HepG2 (cell line): ENCODE measurements at regions not wholly inside any gene's neighbourhood (a gene's known extent, or its start where the extent isn't known, plus 50 kb on each side); places are given as distances from the start of the nearest gene placed in this dataset.
A peak's percentile ranks its signal among the peaks of the same experiment; 100 is the strongest.

ENCODE experiments used
- FOXA1 ChIP-seq, 2 experiments: fragments of 450-650 bp in 1 of 2; sonication (generic) in 1 of 2; formaldehyde crosslinking in 1 of 2; IDR thresholded peaks; 2 replicates each; pipeline versions ENCODE4 v1.4.0 to v1.6.1; 2016 to 2020; ENCODE audit warnings: missing genetic modification reagents in 1 of 2
- HDAC6 ChIP-seq: fragments of 200-600 bp; sonication (generic); IDR thresholded peaks from 2 replicates; pipeline ENCODE4 v1.7.0; 2017; ENCODE audit warnings: mild to moderate bottlenecking, antibody characterized with exemption, low read length, low read depth
- HNRNPL ChIP-seq: fragments of 200-400 bp; formaldehyde crosslinking; IDR thresholded peaks from 2 replicates; pipeline ENCODE4 v1.6.1; 2017; ENCODE audit warnings: mild to moderate bottlenecking, low read depth, low read length
- MAF1 ChIP-seq: sonication (generic); formaldehyde crosslinking; IDR thresholded peaks from 2 replicates; pipeline ENCODE4 v1.5.0; 2020; ENCODE audit warnings: missing genetic modification reagents, borderline replicate concordance
- MAZ ChIP-seq, 2 experiments: sonication (generic) in 1 of 2; formaldehyde crosslinking in 1 of 2; IDR thresholded peaks; 2 replicates each; pipeline versions ENCODE4 v1.5.0 to v1.6.1; 2012 to 2020; ENCODE audit warnings: low read depth in 2 of 2, mild to moderate bottlenecking in 2 of 2, borderline replicate concordance in 1 of 2, improper control_type of control experiment in 1 of 2, low read length in 1 of 2, missing genetic modification reagents in 1 of 2, moderate library complexity in 1 of 2
- MEF2D ChIP-seq: sonication (generic); formaldehyde crosslinking; IDR thresholded peaks from 2 replicates; pipeline ENCODE4 v1.5.1; 2020; ENCODE audit warnings: mild to moderate bottlenecking, missing genetic modification reagents
- MIER2 ChIP-seq: IDR thresholded peaks from 2 replicates; pipeline ENCODE4 v1.6.1; 2016; ENCODE audit warnings: missing biosample characterization, missing genetic modification reagents
- MIXL1 ChIP-seq: IDR thresholded peaks from 2 replicates; pipeline ENCODE4 v1.6.1; 2016
- MYC ChIP-seq: sonication (generic); formaldehyde crosslinking; IDR thresholded peaks from 2 replicates; pipeline ENCODE4 v1.9.0; 2021; ENCODE audit warnings: missing genetic modification reagents, borderline replicate concordance
- PHF5A ChIP-seq: IDR thresholded peaks from one replicate; pipeline ENCODE4 v1.6.1; 2018; ENCODE audit warnings: low read depth, missing genetic modification reagents; ENCODE audit not compliant: unreplicated experiment
- RBAK ChIP-seq: sonication (generic); formaldehyde crosslinking; IDR thresholded peaks from 2 replicates; pipeline ENCODE4 v1.5.1; 2020; ENCODE audit warnings: mild to moderate bottlenecking, missing genetic modification reagents
- RFXAP ChIP-seq: sonication (generic); formaldehyde crosslinking; IDR thresholded peaks from 2 replicates; pipeline ENCODE4 v1.4.0; 2020; ENCODE audit warnings: missing genetic modification reagents, borderline replicate concordance
- STAG1 ChIP-seq: sonication (generic); formaldehyde crosslinking; IDR thresholded peaks from 2 replicates; pipeline ENCODE4 v1.4.0; 2020; ENCODE audit warnings: missing genetic modification reagents
- TFAP4 ChIP-seq: sonication (generic); IDR thresholded peaks from 2 replicates; pipeline ENCODE4 v1.6.1; 2016; ENCODE audit warnings: low read depth, borderline replicate concordance
- TOE1 ChIP-seq: sonication (generic); formaldehyde crosslinking; IDR thresholded peaks from 2 replicates; pipeline ENCODE4 v1.4.0; 2020; ENCODE audit warnings: mild to moderate bottlenecking, missing genetic modification reagents
- ZKSCAN5 ChIP-seq: sonication (generic); formaldehyde crosslinking; IDR thresholded peaks from 2 replicates; pipeline ENCODE4 v1.5.1; 2020; ENCODE audit warnings: mild to moderate bottlenecking, missing genetic modification reagents
- ZNF382 ChIP-seq: sonication (generic); formaldehyde crosslinking; IDR thresholded peaks from 2 replicates; pipeline ENCODE4 v1.5.0; 2020; ENCODE audit warnings: missing genetic modification reagents, mild to moderate bottlenecking, borderline replicate concordance
- ZNF414 ChIP-seq: sonication (generic); formaldehyde crosslinking; IDR thresholded peaks from 2 replicates; pipeline ENCODE4 v1.5.0; 2020; ENCODE audit warnings: missing genetic modification reagents
- ZNF614 ChIP-seq: IDR thresholded peaks from 2 replicates; pipeline ENCODE4 v1.6.1; 2018; ENCODE audit warnings: missing biosample characterization, missing genetic modification reagents, inconsistent platforms, borderline replicate concordance
- ZNF788 ChIP-seq: sonication (generic); formaldehyde crosslinking; IDR thresholded peaks from 2 replicates; pipeline ENCODE4 v1.5.0; 2020; ENCODE audit warnings: mild to moderate bottlenecking, missing genetic modification reagents, borderline replicate concordance
- TF ChIP-seq, protein P1 (sequence below): IDR thresholded peaks from 2 replicates; pipeline ENCODE4 v1.6.1; 2012; ENCODE audit warnings: inconsistent platforms
- TF ChIP-seq, protein P2 (sequence below): sonication (generic); formaldehyde crosslinking; IDR thresholded peaks from 2 replicates; pipeline ENCODE4 v1.4.0; 2020; ENCODE audit warnings: missing genetic modification reagents
- TF ChIP-seq, protein P3 (sequence below): IDR thresholded peaks from 2 replicates; pipeline ENCODE4 v1.6.1; 2016; ENCODE audit warnings: missing biosample characterization, missing genetic modification reagents, low read depth

DNA sequence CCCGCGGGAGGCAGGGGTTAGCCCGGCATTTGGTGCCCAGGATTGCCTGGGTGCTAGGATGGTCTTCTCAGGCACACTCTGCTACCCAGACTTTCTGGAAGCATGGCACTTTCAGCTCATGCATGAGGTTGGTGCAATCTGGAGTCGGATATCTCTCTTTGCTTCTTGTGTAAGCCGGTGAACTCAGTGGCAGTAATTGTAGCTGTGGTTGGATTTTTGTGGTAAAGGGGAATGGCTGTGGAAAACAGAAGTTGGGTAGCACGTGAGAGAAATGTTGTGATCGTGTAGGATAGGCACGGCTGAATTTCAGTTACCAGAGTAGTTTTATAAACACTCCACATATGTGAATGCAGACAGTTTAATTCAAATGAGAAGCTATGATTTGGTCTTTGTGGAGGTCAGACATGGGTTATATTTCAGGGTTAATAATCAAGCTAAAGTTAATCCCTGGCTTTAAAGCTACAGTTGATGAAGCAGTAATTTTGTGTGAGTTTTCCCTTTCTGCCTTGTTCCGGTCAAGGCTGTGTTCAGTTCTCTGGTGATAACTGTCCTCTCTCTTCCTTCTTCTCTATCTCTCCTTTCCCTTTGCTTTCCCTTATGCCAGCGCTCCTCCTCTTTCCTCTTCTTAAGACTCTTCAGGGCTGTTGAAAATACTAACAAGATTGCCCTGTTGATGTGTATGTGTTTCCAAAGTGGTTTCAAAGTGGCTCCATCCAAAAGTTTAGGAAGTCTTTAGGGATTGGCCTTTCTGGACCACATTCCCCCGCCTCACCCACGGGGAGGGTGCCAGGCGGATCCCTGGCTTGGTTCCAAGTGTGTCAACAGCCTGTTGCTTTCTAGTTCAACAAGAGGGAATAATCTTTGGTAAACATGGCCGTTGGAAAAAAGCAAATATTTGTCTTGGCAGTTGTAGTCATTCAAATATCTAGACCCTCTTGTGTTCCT is 404.6 kb upstream of the C2CD4B start (continued):
- TF ChIP-seq MAF1 (0 out of 2 replicates have a peak, but pooled peaks have one; percentile 25), MEF2D (CRISPR knock-in tag) (peak; percentile 71), HNRNPL (no peak), ZNF414 (CRISPR knock-in tag) (peak; percentile 66; the same call in 1 of the 2 replicates), HDAC6 (no peak), MIER2 (CRISPR knock-in tag) (peak; percentile 48; the same call in 1 of the 2 replicates), RBAK (CRISPR knock-in tag) (no peak), FOXA1 (IDR thresholded peaks at IDR 0.05) (peak; percentile 99), FOXA1 (CRISPR knock-in tag; IDR thresholded peaks at IDR 0.05) (peak; percentile 100), MAZ (IDR thresholded peaks at IDR 0.05; ENCODE audit: borderline replicate concordance, low read depth, low read length) (0 out of 2 replicates have a peak, but pooled peaks have one; percentile 19), MAZ (CRISPR knock-in tag; IDR thresholded peaks at IDR 0.05; ENCODE audit: low read depth) (no peak), RFXAP (0 out of 2 replicates have a peak, but pooled peaks have one; percentile 33), ZNF614 (CRISPR knock-in tag) (0 out of 2 replicates have a peak, but pooled peaks have one; percentile 57), TOE1 (peak; percentile 40; the same call in 1 of the 2 replicates), STAG1 (CRISPR knock-in tag) (peak; percentile 7; the same call in 1 of the 2 replicates), ZNF382 (CRISPR knock-in tag) (no peak), ZNF788 (CRISPR knock-in tag) (peak; percentile 87; the same call in 1 of the 2 replicates), MIXL1 (CRISPR knock-in tag) (peak; percentile 91), ZKSCAN5 (no peak), PHF5A (CRISPR knock-in tag) (peak; percentile 58), TFAP4 (peak; percentile 73; the same call in 1 of the 2 replicates), MYC (peak; percentile 61; the same call in 1 of the 2 replicates)
- TF ChIP-seq, protein P1, sequence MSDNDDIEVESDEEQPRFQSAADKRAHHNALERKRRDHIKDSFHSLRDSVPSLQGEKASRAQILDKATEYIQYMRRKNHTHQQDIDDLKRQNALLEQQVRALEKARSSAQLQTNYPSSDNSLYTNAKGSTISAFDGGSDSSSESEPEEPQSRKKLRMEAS: peak; percentile 53; the same call in 1 of the 2 replicates
- TF ChIP-seq, protein P2, sequence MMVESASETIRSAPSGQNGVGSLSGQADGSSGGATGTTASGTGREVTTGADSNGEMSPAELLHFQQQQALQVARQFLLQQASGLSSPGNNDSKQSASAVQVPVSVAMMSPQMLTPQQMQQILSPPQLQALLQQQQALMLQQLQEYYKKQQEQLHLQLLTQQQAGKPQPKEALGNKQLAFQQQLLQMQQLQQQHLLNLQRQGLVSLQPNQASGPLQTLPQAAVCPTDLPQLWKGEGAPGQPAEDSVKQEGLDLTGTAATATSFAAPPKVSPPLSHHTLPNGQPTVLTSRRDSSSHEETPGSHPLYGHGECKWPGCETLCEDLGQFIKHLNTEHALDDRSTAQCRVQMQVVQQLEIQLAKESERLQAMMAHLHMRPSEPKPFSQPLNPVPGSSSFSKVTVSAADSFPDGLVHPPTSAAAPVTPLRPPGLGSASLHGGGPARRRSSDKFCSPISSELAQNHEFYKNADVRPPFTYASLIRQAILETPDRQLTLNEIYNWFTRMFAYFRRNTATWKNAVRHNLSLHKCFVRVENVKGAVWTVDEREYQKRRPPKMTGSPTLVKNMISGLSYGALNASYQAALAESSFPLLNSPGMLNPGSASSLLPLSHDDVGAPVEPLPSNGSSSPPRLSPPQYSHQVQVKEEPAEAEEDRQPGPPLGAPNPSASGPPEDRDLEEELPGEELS (CRISPR knock-in tag): peak; percentile 97
- TF ChIP-seq, protein P3, sequence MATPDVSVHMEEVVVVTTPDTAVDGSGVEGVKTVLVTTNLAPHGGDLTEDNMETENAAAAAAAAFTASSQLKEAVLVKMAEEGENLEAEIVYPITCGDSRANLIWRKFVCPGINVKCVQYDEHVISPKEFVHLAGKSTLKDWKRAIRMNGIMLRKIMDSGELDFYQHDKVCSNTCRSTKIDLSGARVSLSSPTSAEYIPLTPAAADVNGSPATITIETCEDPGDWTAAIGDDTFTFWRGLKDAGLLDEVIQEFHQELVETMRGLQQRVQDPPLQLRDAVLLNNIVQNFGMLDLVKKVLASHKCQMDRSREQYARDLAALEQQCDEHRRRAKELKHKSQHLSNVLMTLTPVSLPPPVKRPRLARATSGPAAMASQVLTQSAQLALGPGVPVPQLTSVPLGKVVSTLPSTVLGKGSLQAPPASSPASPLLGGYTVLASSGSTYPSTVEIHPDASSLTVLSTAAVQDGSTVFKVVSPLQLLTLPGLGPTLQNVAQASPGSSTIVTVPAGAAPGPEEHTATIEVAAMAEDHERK: no peak
